ENCODE measurements at regions not wholly inside any gene's neighbourhood (a gene's known extent, or its start where the extent isn't known, plus 50 kb on each side); places are given as distances from the start of the nearest gene placed in this dataset.

DNA sequence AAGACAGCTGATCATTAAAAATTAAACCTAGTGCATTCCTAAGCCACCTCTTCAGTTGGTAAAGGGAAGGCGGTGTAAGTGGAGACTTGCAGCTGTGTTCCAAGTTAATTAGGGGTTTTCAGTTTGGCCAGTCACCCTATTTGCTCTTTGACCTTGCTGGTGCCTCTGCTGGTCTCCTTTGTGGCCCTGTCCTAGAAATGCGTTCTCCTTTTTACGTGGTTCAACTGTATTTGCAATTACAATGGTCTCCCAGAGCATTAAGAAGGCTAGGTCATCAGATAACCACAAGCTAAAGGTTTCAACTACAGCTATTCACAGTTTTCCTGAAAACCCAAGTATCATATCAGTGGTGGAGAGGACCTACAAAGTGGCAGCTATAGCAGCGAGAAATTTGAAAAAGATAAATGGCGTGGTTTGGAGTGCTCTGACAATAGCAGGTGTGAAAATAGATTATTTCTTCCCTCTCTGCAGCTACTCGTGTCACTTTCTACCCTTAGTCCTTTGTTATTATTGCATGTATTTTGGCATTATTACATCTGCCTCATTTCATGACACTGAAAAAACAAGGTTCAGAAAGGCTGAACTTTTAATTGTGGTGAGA lies 203.5 kb upstream of the TBC1D5 start:
- Mint-ChIP-seq H3K9me3 (ENCODE audit: unreplicated experiment) (no peaks in the 10 kb centered on the region), H3K4me3 (ENCODE audit: unreplicated experiment) (no peak overlapping the region), H3K27ac (ENCODE audit: unreplicated experiment) (no peak overlapping the region), H3K36me3 (ENCODE audit: unreplicated experiment) (no peaks in the 10 kb centered on the region), H3K27me3 (ENCODE audit: unreplicated experiment) (no peaks in the 10 kb centered on the region), H3K4me1 (ENCODE audit: unreplicated experiment) (peaks cover 1% of the 10 kb centered on the region)
- TF ChIP-seq, protein P1, sequence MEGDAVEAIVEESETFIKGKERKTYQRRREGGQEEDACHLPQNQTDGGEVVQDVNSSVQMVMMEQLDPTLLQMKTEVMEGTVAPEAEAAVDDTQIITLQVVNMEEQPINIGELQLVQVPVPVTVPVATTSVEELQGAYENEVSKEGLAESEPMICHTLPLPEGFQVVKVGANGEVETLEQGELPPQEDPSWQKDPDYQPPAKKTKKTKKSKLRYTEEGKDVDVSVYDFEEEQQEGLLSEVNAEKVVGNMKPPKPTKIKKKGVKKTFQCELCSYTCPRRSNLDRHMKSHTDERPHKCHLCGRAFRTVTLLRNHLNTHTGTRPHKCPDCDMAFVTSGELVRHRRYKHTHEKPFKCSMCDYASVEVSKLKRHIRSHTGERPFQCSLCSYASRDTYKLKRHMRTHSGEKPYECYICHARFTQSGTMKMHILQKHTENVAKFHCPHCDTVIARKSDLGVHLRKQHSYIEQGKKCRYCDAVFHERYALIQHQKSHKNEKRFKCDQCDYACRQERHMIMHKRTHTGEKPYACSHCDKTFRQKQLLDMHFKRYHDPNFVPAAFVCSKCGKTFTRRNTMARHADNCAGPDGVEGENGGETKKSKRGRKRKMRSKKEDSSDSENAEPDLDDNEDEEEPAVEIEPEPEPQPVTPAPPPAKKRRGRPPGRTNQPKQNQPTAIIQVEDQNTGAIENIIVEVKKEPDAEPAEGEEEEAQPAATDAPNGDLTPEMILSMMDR (IDR thresholded peaks at IDR 0.05) = no peak
- no peak for DNase-seq (ENCODE audit: extremely low spot score, unreplicated experiment)

DNA sequence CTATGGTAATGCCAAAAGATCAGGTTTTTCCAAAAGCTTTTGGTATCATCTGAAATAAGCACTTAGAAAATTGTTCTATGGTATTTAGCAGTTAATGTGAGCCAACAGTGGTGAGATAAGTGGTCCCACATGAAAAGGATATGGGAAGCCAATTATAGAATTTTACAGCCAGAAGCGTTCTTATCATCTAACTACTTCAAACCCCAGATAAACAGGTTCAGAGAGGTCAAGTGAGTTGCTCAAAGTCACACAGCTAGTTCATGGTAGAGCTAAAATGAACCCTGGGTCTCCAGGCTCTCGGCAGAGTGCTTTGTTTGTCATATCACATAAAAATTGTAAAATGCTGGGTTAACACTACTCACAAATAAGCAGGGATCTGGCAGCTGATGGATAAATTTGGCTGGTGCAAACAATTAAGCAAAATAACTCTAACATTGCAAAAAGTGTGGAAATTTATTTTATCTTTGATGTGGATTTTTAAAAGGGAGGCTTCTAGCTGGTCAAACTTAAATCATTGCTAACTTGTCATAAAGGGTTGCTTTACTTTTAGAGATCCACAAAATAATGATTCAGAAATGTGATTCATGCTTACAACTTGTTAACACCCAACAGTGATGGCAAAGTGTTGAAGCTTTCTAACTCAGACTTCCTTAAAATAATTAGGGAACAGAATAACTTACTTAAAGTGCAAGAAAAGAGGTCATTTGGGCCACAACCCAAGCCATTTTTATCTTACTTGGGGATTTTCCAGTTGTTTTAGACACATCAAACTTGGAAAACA lies 202.8 kb upstream of the TBC1D5 start:
- H3K9me3 Mint-ChIP-seq (ENCODE audit: unreplicated experiment) = no peaks in the 10 kb centered on the region
- no peak overlapping the region for H3K27ac Mint-ChIP-seq (ENCODE audit: unreplicated experiment)
- no peak for DNase-seq (ENCODE audit: extremely low spot score, unreplicated experiment)
- TF ChIP-seq, protein P1 (IDR thresholded peaks at IDR 0.05) = no peak
- no peaks in the 10 kb centered on the region for H3K27me3 Mint-ChIP-seq (ENCODE audit: unreplicated experiment)
- H3K4me3 Mint-ChIP-seq (ENCODE audit: unreplicated experiment) = no peak overlapping the region
- peaks cover 1% of the 10 kb centered on the region for H3K4me1 Mint-ChIP-seq (ENCODE audit: unreplicated experiment)
- no peaks in the 10 kb centered on the region for H3K36me3 Mint-ChIP-seq (ENCODE audit: unreplicated experiment)

DNA sequence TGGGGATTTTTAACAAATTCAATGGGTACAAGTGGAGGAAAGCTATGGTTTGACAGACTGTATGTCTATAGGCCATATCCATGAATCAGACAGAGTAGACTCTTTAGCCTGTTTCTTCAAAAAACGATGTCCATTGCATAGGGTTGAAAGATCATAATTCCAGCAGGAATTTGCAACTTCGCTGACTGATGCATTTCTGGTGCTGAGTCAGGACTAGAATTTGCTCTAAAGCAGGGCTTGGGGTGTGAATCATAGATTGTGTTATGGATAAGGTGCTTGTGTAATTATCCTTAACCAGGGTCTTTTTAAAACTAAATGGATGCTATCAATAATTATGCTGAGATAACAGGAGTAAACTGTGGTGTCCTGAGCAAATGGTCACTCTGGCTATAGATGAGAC lies 200.4 kb upstream of the TBC1D5 start:
- Mint-ChIP-seq H3K4me3 (ENCODE audit: unreplicated experiment) (no peak overlapping the region), H3K4me1 (ENCODE audit: unreplicated experiment) (peaks cover 1% of the 10 kb centered on the region), H3K9me3 (ENCODE audit: unreplicated experiment) (no peaks in the 10 kb centered on the region), H3K27me3 (ENCODE audit: unreplicated experiment) (no peaks in the 10 kb centered on the region), H3K27ac (ENCODE audit: unreplicated experiment) (no peak overlapping the region), H3K36me3 (ENCODE audit: unreplicated experiment) (no peaks in the 10 kb centered on the region)
- TF ChIP-seq, protein P1 (IDR thresholded peaks at IDR 0.05) = no peak
- no peak for DNase-seq (ENCODE audit: extremely low spot score, unreplicated experiment)

DNA sequence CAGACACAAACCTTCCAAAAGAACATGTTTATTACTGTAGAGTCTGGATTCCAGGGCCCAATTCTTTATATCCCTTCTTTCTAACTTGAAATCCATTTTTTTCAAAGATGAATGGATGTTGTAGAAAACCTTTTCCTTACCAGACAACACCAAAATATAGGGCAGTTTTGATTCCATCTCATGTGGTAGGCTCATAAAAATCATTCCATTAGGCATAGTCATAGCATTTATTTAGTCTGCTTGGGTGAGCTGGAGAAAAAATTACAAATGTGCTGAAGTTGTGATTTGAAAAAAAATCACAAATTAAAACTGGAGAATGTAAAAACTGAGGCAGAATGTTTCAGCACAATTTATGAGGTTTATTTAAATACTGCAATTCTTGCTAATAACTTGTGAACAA lies 199.3 kb upstream of the TBC1D5 start:
- H3K4me1 Mint-ChIP-seq (ENCODE audit: unreplicated experiment) = peaks cover 1% of the 10 kb centered on the region
- TF ChIP-seq, protein P1 (IDR thresholded peaks at IDR 0.05) = no peak
- no peak for DNase-seq (ENCODE audit: extremely low spot score, unreplicated experiment)
- H3K27me3 Mint-ChIP-seq (ENCODE audit: unreplicated experiment) = no peaks in the 10 kb centered on the region
- no peaks in the 10 kb centered on the region for H3K36me3 Mint-ChIP-seq (ENCODE audit: unreplicated experiment)
- no peak overlapping the region for H3K27ac Mint-ChIP-seq (ENCODE audit: unreplicated experiment)
- no peaks in the 10 kb centered on the region for H3K9me3 Mint-ChIP-seq (ENCODE audit: unreplicated experiment)
- H3K4me3 Mint-ChIP-seq (ENCODE audit: unreplicated experiment) = no peak overlapping the region

DNA sequence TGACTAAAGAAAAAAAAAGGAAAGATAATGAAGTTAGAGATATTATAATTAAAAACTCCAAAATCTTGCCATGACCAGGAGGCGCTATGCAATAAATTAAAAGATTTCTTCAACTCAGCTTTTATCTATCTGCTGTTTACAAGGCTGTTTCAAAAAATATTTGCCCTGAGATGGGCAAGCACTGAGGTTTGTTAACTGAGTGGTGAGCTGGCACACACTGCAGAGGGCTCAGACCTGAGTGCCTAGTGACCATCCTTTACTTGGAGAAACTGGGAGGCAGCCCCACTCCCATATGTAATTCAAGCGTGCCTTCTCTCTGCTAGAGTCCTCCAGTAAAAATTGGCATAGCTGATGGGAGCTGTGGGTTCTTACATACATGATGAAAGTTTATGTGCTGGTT lies 198.7 kb upstream of the TBC1D5 start:
- peaks cover 1% of the 10 kb centered on the region for H3K4me1 Mint-ChIP-seq (ENCODE audit: unreplicated experiment)
- no peaks in the 10 kb centered on the region for H3K27me3 Mint-ChIP-seq (ENCODE audit: unreplicated experiment)
- TF ChIP-seq, protein P1 (IDR thresholded peaks at IDR 0.05) = no peak
- H3K36me3 Mint-ChIP-seq (ENCODE audit: unreplicated experiment) = no peaks in the 10 kb centered on the region
- no peak overlapping the region for H3K4me3 Mint-ChIP-seq (ENCODE audit: unreplicated experiment)
- no peaks in the 10 kb centered on the region for H3K9me3 Mint-ChIP-seq (ENCODE audit: unreplicated experiment)
- no peak for DNase-seq (ENCODE audit: extremely low spot score, unreplicated experiment)
- no peak overlapping the region for H3K27ac Mint-ChIP-seq (ENCODE audit: unreplicated experiment)
